ENCODE measurements at regions not wholly inside any gene's neighbourhood (a gene's known extent, or its start where the extent isn't known, plus 50 kb on each side); places are given as distances from the start of the nearest gene placed in this dataset.

DNA sequence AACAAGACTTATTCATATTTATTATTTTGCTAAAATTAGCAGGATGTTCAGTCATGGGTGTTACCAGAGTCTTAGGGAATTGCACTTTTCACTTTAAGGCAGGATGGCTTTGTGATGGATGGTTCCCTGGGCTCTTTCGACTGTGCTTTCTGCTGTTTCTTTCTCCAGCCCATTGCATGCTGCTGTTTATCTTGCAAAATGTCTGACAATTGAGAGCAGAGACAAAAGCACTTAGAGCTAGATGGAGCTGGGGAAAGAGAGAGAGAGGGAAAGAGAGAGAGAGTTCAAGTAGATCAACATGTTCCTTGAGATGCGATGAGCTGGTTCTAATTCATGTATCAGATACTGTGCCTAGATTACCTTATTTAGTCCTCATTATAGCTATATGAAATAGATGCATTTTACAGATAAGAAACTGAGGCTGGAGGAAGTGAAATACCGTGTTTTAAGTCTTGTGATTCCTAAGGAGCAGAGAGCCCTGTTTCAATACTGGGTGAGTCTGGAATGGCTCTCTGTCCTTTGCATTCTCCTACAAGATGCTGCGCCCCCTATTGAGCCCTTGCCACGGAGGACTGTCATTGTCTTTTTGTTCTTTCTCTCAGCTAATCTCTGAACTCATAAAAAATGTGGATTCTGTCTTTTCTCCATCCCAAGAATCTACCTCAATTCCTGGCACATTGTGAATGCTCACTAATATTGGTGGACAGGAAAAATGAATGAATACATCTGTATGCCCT lies 227.9 kb downstream of the ALG10B start:
- H3K9ac ChIP-seq (ENCODE audit: low read length in 5 of 5), result no peak overlapping the region
- no peaks in the 10 kb centered on the region for H3K36me3 ChIP-seq (ENCODE audit: control insufficient read depth in 5 of 5, insufficient read depth in 5 of 5, low read length in 5 of 5)
- no peak overlapping the region for H3K27ac ChIP-seq (ENCODE audit: low read depth, low read length)
- no peaks in the 10 kb centered on the region for H3K9me3 ChIP-seq (ENCODE audit: control insufficient read depth in 5 of 5, low read length in 5 of 5)
- no peaks in the 10 kb centered on the region for H3K4me1 ChIP-seq (ENCODE audit: control insufficient read depth in 5 of 5, insufficient read depth in 5 of 5, low read length in 5 of 5)
- no peak overlapping the region for H3K4me3 ChIP-seq (ENCODE audit: low read depth in 1 of 5, low read length in 5 of 5)
- no peaks in the 10 kb centered on the region for H3K27me3 ChIP-seq (ENCODE audit: control insufficient read depth in 5 of 5, insufficient read depth in 4 of 5, low read length in 5 of 5)

DNA sequence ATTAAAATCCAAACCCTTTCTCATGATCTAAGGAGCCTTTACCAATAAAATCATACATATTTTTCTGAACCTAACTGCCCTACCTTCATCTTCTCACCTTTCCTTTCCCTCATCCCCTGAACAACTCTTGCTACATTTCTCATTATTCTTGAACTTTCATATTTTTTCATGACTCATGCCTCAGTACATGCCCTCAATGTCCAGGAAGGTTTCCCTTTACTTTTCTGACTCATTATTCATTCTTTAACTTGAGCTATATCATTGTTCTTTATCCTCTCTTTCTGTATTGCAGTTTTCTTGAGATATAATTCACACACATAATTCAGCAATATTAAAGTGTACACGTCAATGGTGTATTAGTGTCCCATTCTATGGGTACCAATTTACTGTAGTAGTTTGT lies 231.0 kb downstream of the ALG10B start:
- Histone ChIP-seq H3K9me3 (ENCODE audit: control insufficient read depth in 5 of 5, low read length in 5 of 5) (no peaks in the 10 kb centered on the region), H3K9ac (ENCODE audit: low read length in 5 of 5) (no peak overlapping the region), H3K27ac (ENCODE audit: low read depth, low read length) (no peak overlapping the region), H3K4me3 (ENCODE audit: low read depth in 1 of 5, low read length in 5 of 5) (no peak overlapping the region), H3K36me3 (ENCODE audit: control insufficient read depth in 5 of 5, insufficient read depth in 5 of 5, low read length in 5 of 5) (no peaks in the 10 kb centered on the region), H3K27me3 (ENCODE audit: control insufficient read depth in 5 of 5, insufficient read depth in 4 of 5, low read length in 5 of 5) (no peaks in the 10 kb centered on the region), H3K4me1 (ENCODE audit: control insufficient read depth in 5 of 5, insufficient read depth in 5 of 5, low read length in 5 of 5) (no peaks in the 10 kb centered on the region)

DNA sequence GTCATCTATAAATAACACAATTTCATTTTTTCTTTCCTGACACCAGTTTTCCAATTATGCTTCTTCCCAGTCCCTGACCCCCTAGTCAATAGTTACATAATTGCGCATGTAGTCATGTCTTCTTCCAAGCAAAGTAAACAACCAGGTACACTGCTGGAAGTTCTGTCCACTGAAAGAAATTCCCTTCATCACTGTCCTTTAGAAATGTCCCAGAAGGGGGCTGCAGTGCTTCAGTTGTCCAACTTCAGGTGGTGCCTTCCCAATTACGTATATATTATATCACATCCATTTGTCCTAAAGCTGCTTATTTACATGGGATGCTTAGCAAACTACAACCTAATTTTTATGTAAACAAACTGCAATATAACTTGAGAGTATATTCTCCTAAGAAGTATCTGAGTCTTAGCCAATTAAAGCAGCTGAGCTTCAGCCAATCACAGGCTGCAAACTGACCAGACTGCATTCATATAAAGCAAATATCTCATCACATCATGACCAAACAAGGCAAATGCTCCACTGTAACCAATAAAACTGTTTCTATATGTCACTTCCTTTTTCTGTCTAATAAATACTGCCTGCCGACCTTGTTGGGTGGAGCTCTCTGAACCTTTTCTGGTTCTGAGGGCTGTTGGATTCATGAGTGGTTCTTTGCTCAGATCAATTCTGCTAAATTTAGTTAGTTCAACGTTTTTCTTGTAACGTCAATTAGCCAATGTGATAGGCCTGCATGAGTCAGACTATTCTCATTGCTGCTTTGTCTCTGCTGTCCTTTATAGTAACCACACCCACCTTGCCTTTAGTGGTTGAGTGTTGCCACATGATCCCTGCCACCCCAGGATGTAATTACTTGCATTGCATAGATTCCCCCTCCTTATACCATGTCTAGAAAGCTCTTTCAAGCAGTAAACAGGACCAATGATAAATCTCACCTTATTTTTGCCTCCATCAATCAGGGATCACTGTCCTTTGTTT lies 239.3 kb downstream of the ALG10B start:
- Histone ChIP-seq H3K4me1 (ENCODE audit: control insufficient read depth in 5 of 5, insufficient read depth in 5 of 5, low read length in 5 of 5) (no peaks in the 10 kb centered on the region), H3K27me3 (ENCODE audit: control insufficient read depth in 5 of 5, insufficient read depth in 4 of 5, low read length in 5 of 5) (no peaks in the 10 kb centered on the region), H3K9ac (ENCODE audit: low read length in 5 of 5) (no peak overlapping the region), H3K9me3 (ENCODE audit: control insufficient read depth in 5 of 5, low read length in 5 of 5) (no peaks in the 10 kb centered on the region), H3K36me3 (ENCODE audit: control insufficient read depth in 5 of 5, insufficient read depth in 5 of 5, low read length in 5 of 5) (no peaks in the 10 kb centered on the region), H3K4me3 (ENCODE audit: low read depth in 1 of 5, low read length in 5 of 5) (no peak overlapping the region), H3K27ac (ENCODE audit: low read depth, low read length) (no peak overlapping the region)

DNA sequence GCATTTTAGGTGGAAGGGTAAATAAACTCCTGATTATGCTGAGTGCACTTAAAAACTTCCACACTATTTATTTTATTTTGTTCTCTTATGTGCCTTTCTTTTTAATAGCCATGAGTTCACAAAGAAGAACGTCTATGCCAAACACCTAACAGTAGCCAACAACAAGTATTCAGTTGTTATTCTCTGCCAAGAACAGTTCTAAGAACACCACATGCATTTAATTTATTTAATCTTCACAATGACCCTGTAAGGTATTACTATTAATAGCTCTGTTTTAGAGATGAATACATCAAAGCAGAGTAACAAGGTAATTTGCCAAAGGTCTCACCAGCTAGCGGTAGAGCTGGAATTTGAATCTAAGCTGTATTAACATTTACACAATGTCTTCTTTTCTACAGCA lies 240.1 kb downstream of the ALG10B start:
- Histone ChIP-seq H3K27ac (ENCODE audit: low read depth, low read length) (no peak overlapping the region), H3K27me3 (ENCODE audit: control insufficient read depth in 5 of 5, insufficient read depth in 4 of 5, low read length in 5 of 5) (no peaks in the 10 kb centered on the region), H3K9ac (ENCODE audit: low read length in 5 of 5) (no peak overlapping the region), H3K4me1 (ENCODE audit: control insufficient read depth in 5 of 5, insufficient read depth in 5 of 5, low read length in 5 of 5) (no peaks in the 10 kb centered on the region), H3K9me3 (ENCODE audit: control insufficient read depth in 5 of 5, low read length in 5 of 5) (no peaks in the 10 kb centered on the region), H3K4me3 (ENCODE audit: low read depth in 1 of 5, low read length in 5 of 5) (no peak overlapping the region), H3K36me3 (ENCODE audit: control insufficient read depth in 5 of 5, insufficient read depth in 5 of 5, low read length in 5 of 5) (no peaks in the 10 kb centered on the region)

DNA sequence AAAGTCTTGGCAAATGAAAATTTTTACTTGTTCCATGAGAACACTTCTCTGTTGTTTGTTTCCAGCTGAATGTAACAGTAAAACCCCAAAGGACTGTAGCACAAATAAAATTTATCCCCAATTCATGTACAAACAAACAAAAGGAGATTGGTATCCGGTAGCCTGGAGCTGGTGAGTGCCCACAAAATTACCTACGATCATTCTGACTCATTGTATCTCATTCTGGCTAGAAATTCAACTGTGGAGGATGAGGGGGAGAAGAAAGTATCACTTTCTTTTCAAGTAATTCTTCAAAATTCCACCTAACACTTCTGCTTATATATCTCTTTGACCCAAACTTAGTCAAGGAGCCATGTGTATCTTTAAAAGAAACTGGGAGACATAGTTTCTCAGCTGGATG lies 268.5 kb downstream of the ALG10B start:
- H3K27me3 ChIP-seq (ENCODE audit: control insufficient read depth in 5 of 5, insufficient read depth in 4 of 5, low read length in 5 of 5), result no peaks in the 10 kb centered on the region
- H3K4me1 ChIP-seq (ENCODE audit: control insufficient read depth in 5 of 5, insufficient read depth in 5 of 5, low read length in 5 of 5), result peaks cover 0 to 4% (median 0%) of the 10 kb centered on the region in 5 donors
- H3K9ac ChIP-seq (ENCODE audit: low read length in 5 of 5), result no peak overlapping the region
- H3K27ac ChIP-seq (ENCODE audit: low read depth, low read length), result no peak overlapping the region
- no peak overlapping the region for H3K4me3 ChIP-seq (ENCODE audit: low read depth in 1 of 5, low read length in 5 of 5)
- no peaks in the 10 kb centered on the region for H3K36me3 ChIP-seq (ENCODE audit: control insufficient read depth in 5 of 5, insufficient read depth in 5 of 5, low read length in 5 of 5)
- H3K9me3 ChIP-seq (ENCODE audit: control insufficient read depth in 5 of 5, low read length in 5 of 5), result no peaks in the 10 kb centered on the region

DNA sequence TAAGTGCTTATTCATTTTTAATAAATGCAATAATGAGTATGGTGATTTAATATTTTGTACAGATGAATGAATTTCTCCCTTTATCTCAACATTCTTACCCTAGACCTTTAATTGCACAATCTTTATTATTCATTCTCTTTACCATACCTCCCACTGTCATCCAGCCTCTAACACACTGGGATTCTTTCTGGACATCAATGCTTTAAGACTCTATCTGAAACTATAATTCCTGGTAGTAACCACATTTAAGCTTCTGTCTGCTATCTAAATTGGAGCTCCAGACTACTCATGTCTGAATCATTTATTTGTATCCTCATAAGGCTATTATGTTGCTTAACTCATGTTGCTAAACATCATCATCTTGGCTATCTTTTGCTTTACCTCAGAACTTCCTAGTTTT lies 270.2 kb downstream of the ALG10B start:
- H3K36me3 ChIP-seq (ENCODE audit: control insufficient read depth in 5 of 5, insufficient read depth in 5 of 5, low read length in 5 of 5), result no peaks in the 10 kb centered on the region
- H3K27me3 ChIP-seq (ENCODE audit: control insufficient read depth in 5 of 5, insufficient read depth in 4 of 5, low read length in 5 of 5), result no peaks in the 10 kb centered on the region
- H3K4me1 ChIP-seq (ENCODE audit: control insufficient read depth in 5 of 5, insufficient read depth in 5 of 5, low read length in 5 of 5), result peaks cover 0 to 4% (median 0%) of the 10 kb centered on the region in 5 donors
- no peak overlapping the region for H3K4me3 ChIP-seq (ENCODE audit: low read depth in 1 of 5, low read length in 5 of 5)
- H3K9me3 ChIP-seq (ENCODE audit: control insufficient read depth in 5 of 5, low read length in 5 of 5), result no peaks in the 10 kb centered on the region
- H3K9ac ChIP-seq (ENCODE audit: low read length in 5 of 5), result no peak overlapping the region
- H3K27ac ChIP-seq (ENCODE audit: low read depth, low read length), result no peak overlapping the region

DNA sequence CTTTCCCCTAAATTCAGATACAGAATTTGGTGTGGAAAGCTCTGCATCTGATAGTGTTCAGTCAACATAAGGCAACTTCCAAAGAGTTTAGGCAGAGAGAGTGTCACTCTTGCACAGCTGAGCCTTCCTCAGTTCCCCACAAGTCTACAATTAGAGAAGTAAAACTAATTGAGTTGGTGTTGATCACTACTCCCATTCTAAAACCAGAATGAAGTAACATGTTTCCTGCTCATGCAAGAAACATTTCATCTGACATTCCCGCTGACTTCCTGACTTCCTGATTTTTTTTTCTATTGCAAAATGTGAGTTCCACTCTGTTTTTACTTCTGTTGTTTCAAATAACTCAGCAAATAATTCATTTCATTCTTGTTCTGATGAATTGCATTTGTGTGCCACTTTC lies 271.0 kb downstream of the ALG10B start:
- H3K36me3 ChIP-seq (ENCODE audit: control insufficient read depth in 5 of 5, insufficient read depth in 5 of 5, low read length in 5 of 5), result no peaks in the 10 kb centered on the region
- no peak overlapping the region for H3K9ac ChIP-seq (ENCODE audit: low read length in 5 of 5)
- H3K9me3 ChIP-seq (ENCODE audit: control insufficient read depth in 5 of 5, low read length in 5 of 5), result no peaks in the 10 kb centered on the region
- H3K27me3 ChIP-seq (ENCODE audit: control insufficient read depth in 5 of 5, insufficient read depth in 4 of 5, low read length in 5 of 5), result no peaks in the 10 kb centered on the region
- H3K27ac ChIP-seq (ENCODE audit: low read depth, low read length), result no peak overlapping the region
- H3K4me1 ChIP-seq (ENCODE audit: control insufficient read depth in 5 of 5, insufficient read depth in 5 of 5, low read length in 5 of 5), result peaks cover 0 to 4% (median 0%) of the 10 kb centered on the region in 5 donors
- no peak overlapping the region for H3K4me3 ChIP-seq (ENCODE audit: low read depth in 1 of 5, low read length in 5 of 5)

DNA sequence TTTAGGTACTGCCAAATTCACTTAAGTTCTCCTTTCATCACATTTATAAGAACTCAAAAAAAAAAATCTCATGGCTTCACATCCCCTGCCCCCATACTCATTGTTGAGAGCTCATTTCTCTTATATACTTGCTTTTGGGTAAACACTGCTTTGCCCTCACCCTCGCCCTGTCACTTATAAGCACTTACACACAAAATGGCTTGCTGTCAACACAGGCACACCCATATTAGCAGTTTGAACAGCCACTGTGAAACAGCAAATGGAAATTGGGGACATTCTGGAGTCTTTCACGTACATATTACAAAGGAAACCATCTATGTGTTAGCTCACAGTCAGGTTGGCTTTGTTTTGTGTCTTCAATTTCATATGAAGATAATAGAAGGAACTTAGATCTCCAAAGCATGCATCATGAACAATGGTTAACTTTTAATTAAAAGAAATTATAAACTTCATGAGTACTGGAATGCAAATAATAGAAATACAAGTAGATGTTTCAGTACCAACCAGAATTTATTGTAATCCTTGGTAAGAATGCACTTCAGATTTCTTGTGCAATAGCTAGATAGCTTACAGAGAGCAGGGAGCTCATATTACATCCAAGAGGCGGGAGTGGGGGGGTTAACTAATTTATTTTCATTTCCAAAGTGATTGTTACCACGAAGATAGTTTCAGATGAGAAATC lies 272.2 kb downstream of the ALG10B start:
- Histone ChIP-seq H3K9me3 (ENCODE audit: control insufficient read depth in 5 of 5, low read length in 5 of 5) (no peaks in the 10 kb centered on the region), H3K36me3 (ENCODE audit: control insufficient read depth in 5 of 5, insufficient read depth in 5 of 5, low read length in 5 of 5) (no peaks in the 10 kb centered on the region), H3K4me1 (ENCODE audit: control insufficient read depth in 5 of 5, insufficient read depth in 5 of 5, low read length in 5 of 5) (peaks cover 0 to 4% (median 0%) of the 10 kb centered on the region in 5 donors), H3K27me3 (ENCODE audit: control insufficient read depth in 5 of 5, insufficient read depth in 4 of 5, low read length in 5 of 5) (no peaks in the 10 kb centered on the region), H3K27ac (ENCODE audit: low read depth, low read length) (no peak overlapping the region), H3K9ac (ENCODE audit: low read length in 5 of 5) (no peak overlapping the region), H3K4me3 (ENCODE audit: low read depth in 1 of 5, low read length in 5 of 5) (no peak overlapping the region)

DNA sequence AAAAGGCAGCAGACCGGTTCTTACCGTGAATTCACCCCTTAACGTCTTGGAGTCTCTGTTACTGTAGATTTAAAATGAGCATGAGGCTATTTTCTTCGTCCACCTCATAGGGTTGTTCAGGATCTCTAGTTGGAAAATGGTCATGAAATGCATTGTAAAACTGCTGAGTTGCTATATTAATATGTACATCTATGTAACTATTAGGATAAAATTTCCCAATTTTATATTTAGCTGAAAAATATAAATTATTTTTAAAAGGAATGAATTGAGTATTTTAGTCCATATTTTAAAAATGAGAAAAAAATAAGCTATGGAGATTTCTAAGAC lies 272.7 kb downstream of the ALG10B start:
- peaks cover 0 to 4% (median 0%) of the 10 kb centered on the region in 5 donors for H3K4me1 ChIP-seq (ENCODE audit: control insufficient read depth in 5 of 5, insufficient read depth in 5 of 5, low read length in 5 of 5)
- no peak overlapping the region for H3K9ac ChIP-seq (ENCODE audit: low read length in 5 of 5)
- H3K27me3 ChIP-seq (ENCODE audit: control insufficient read depth in 5 of 5, insufficient read depth in 4 of 5, low read length in 5 of 5), result no peaks in the 10 kb centered on the region
- no peak overlapping the region for H3K27ac ChIP-seq (ENCODE audit: low read depth, low read length)
- no peaks in the 10 kb centered on the region for H3K36me3 ChIP-seq (ENCODE audit: control insufficient read depth in 5 of 5, insufficient read depth in 5 of 5, low read length in 5 of 5)
- H3K9me3 ChIP-seq (ENCODE audit: control insufficient read depth in 5 of 5, low read length in 5 of 5), result no peaks in the 10 kb centered on the region
- no peak overlapping the region for H3K4me3 ChIP-seq (ENCODE audit: low read depth in 1 of 5, low read length in 5 of 5)

DNA sequence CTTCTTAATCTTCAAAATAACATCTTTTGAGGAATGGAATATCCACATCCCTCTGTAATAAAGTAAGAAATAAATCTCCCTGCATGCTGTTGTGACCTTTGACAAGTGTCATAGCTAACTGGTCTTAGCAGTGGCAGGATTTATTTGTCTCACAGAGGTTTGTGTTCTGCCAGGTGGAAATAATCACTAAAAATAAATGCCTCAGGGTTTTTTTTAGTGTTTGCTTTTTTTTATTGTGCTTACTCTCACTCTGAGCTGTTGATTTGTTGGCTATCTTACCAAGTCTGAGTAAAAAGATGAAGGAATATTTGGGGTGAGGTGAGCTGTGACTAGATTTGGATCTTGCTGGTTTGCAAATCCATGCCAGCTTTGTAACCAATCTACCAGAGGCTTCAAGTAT lies 285.4 kb downstream of the ALG10B start:
- no peak overlapping the region for H3K4me3 ChIP-seq (ENCODE audit: low read depth in 1 of 5, low read length in 5 of 5)
- no peaks in the 10 kb centered on the region for H3K36me3 ChIP-seq (ENCODE audit: control insufficient read depth in 5 of 5, insufficient read depth in 5 of 5, low read length in 5 of 5)
- H3K4me1 ChIP-seq (ENCODE audit: control insufficient read depth in 5 of 5, insufficient read depth in 5 of 5, low read length in 5 of 5), result no peaks in the 10 kb centered on the region
- no peak overlapping the region for H3K27ac ChIP-seq (ENCODE audit: low read depth, low read length)
- H3K9me3 ChIP-seq (ENCODE audit: control insufficient read depth in 5 of 5, low read length in 5 of 5), result peaks cover 0 to 5% (median 4%) of the 10 kb centered on the region in 5 donors
- H3K27me3 ChIP-seq (ENCODE audit: control insufficient read depth in 5 of 5, insufficient read depth in 4 of 5, low read length in 5 of 5), result no peaks in the 10 kb centered on the region
- H3K9ac ChIP-seq (ENCODE audit: low read length in 5 of 5), result no peak overlapping the region
